ENCODE measurements at regions not wholly inside any gene's neighbourhood (a gene's known extent, or its start where the extent isn't known, plus 50 kb on each side); places are given as distances from the start of the nearest gene placed in this dataset.

- no peak for FAIRE-seq
Observed at GRCh38 chr21:28256837-28257236, 735.8 kb downstream of the LTN1 start.

GRCh38 chr21:28256420-28256831 lies 736.3 kb downstream of the LTN1 start:
- FAIRE-seq: no peak
- TF ChIP-seq CTCF (IDR thresholded peaks at IDR 0.05; ENCODE audit: insufficient read depth, missing control alignments): no peak
- DNase-seq (ENCODE audit: insufficient read length, low spot score): no peak

More at GRCh38 chr21:28256837-28257236, 735.8 kb downstream of the LTN1 start:
- no peak for DNase-seq (ENCODE audit: insufficient read length, low spot score)
- no peak for TF ChIP-seq CTCF (IDR thresholded peaks at IDR 0.05; ENCODE audit: insufficient read depth, missing control alignments)

- DNase-seq (ENCODE audit: insufficient read length, low spot score) (no peak), FAIRE-seq (no peak)
- TF ChIP-seq CTCF (IDR thresholded peaks at IDR 0.05; ENCODE audit: insufficient read depth, missing control alignments): no peak
Observed at GRCh38 chr21:28253961-28254360, 738.7 kb downstream of the LTN1 start.

- FAIRE-seq: no peak
- no peak for DNase-seq (ENCODE audit: insufficient read length, low spot score)
- no peak for TF ChIP-seq CTCF (IDR thresholded peaks at IDR 0.05; ENCODE audit: insufficient read depth, missing control alignments)
Observed at GRCh38 chr21:28253338-28253737, 739.3 kb downstream of the LTN1 start.

GRCh38 chr21:28252928-28253327 lies 739.7 kb downstream of the LTN1 start:
- DNase-seq (ENCODE audit: insufficient read length, low spot score): no peak
- TF ChIP-seq CTCF (IDR thresholded peaks at IDR 0.05; ENCODE audit: insufficient read depth, missing control alignments): no peak
- no peak for FAIRE-seq

GRCh38 chr21:28250946-28251345 lies 741.7 kb downstream of the LTN1 start:
- FAIRE-seq (no peak), DNase-seq (ENCODE audit: insufficient read length, low spot score) (no peak)
- TF ChIP-seq CTCF (IDR thresholded peaks at IDR 0.05; ENCODE audit: insufficient read depth, missing control alignments): no peak

GRCh38 chr21:28247454-28248020 lies 745.1 kb downstream of the LTN1 start:
- FAIRE-seq (no peak), DNase-seq (ENCODE audit: insufficient read length, low spot score) (no peak)
- no peak for TF ChIP-seq CTCF (IDR thresholded peaks at IDR 0.05; ENCODE audit: insufficient read depth, missing control alignments)

All from D721Med (cell line).